BJ (cell line): ENCODE measurements at regions not wholly inside any gene's neighbourhood (a gene's known extent, or its start where the extent isn't known, plus 50 kb on each side); places are given as distances from the start of the nearest gene placed in this dataset.
"Not testable (repeated sequence)": the region's sequence is repeated elsewhere in the genome, so short reads cannot be mapped to it uniquely, and the experiment has no call there.

Experiments used
- CTCF ChIA-PET: fragments of 350-600 bp; formaldehyde crosslinking; extraction: SDS; loops from one replicate; lab custom pipeline; 2021; ENCODE audit warnings: antibody characterized with exemption, inconsistent platforms; lab: Yijun Ruan, JAX
- POLR2A ChIA-PET: fragments of 300-600 bp; sonication (Branson Sonifier 250); formaldehyde crosslinking; extraction: SDS; loops from one replicate; lab custom pipeline; 2021; ENCODE audit warnings: antibody characterized with exemption; lab: Charles Lee
- DNase-seq: peaks from one replicate; pipeline ENCODE4 v3.0.0-alpha.2; 2011; ENCODE audit warnings: low read depth
- H3K27me3 ChIP-seq: 2 replicates; pipeline ENCODE4 v1.6.0; 2011; ENCODE audit warnings: low read length; ENCODE audit not compliant: control insufficient read depth, insufficient read depth
- H3K36me3 ChIP-seq: 2 replicates; pipeline ENCODE4 v1.5.1; 2011; ENCODE audit warnings: low read length; ENCODE audit not compliant: control insufficient read depth, insufficient read depth
- H3K4me3 ChIP-seq: 2 replicates; pipeline ENCODE4 v1.5.1; 2011; ENCODE audit warnings: low read depth, mild to moderate bottlenecking, control low read depth, low read length
- CTCF ChIP-seq: IDR thresholded peaks from 2 replicates; pipeline ENCODE4 v1.5.1; 2011; ENCODE audit warnings: low read depth, mild to moderate bottlenecking, control low read depth, inconsistent platforms, low read length, moderate library complexity; ENCODE audit not compliant: insufficient read depth

- POLR2A ChIA-PET: no interaction called here
- no peaks in the 10 kb centered on the region for H3K27me3 ChIP-seq
- CTCF ChIA-PET: no interaction called here
These were observed 92.4 kb upstream of the TMEM178A start for GRCh38 chr2:39573276-39573675.

GRCh38 chr2:39581866-39582265 is 83.9 kb upstream of the TMEM178A start:
- TF ChIP-seq CTCF: no peak
- no peaks in the 10 kb centered on the region for H3K36me3 ChIP-seq
- DNase-seq: no peak
- no peaks in the 10 kb centered on the region for H3K27me3 ChIP-seq
- H3K4me3 ChIP-seq: no peak overlapping the region
- POLR2A ChIA-PET: no interaction called here
- CTCF ChIA-PET: no interaction called here

More at GRCh38 chr2:39573276-39573675, 92.4 kb upstream of the TMEM178A start:
- no peak for TF ChIP-seq CTCF
- DNase-seq: no peak
- no peaks in the 10 kb centered on the region for H3K36me3 ChIP-seq
- no peak overlapping the region for H3K4me3 ChIP-seq

GRCh38 chr2:39583213-39583612 is 82.5 kb upstream of the TMEM178A start:
- POLR2A ChIA-PET: no interaction called here
- no peak for TF ChIP-seq CTCF
- Histone ChIP-seq H3K27me3 (no peaks in the 10 kb centered on the region), H3K36me3 (no peaks in the 10 kb centered on the region), H3K4me3 (no peak overlapping the region)
- CTCF ChIA-PET: no interaction called here
- no peak for DNase-seq

- H3K4me3 ChIP-seq: no peak overlapping the region
- H3K27me3 ChIP-seq: no peaks in the 10 kb centered on the region
- no peaks in the 10 kb centered on the region for H3K36me3 ChIP-seq
- DNase-seq: no peak
- ChIA-PET POLR2A (no interaction called here), CTCF (no interaction called here)
- no peak for TF ChIP-seq CTCF
These were observed 81.9 kb upstream of the TMEM178A start for GRCh38 chr2:39583781-39584180.

- ChIA-PET POLR2A (no interaction called here), CTCF (interaction anchor here (1.1 kb wide), 1 partner anchor 19 kb away, joined by 3 read pairs; no protein-coding TSS in a partner anchor)
- DNase-seq: peak; percentile 41
- Histone ChIP-seq H3K27me3 (no peaks in the 10 kb centered on the region), H3K36me3 (no peaks in the 10 kb centered on the region), H3K4me3 (no peak overlapping the region)
- no peak for TF ChIP-seq CTCF
These were observed 81.3 kb upstream of the TMEM178A start for GRCh38 chr2:39584283-39584965.

GRCh38 chr2:39585531-39585930 is 80.2 kb upstream of the TMEM178A start:
- DNase-seq, H3K27me3 ChIP-seq, H3K4me3 ChIP-seq, POLR2A ChIA-PET, H3K36me3 ChIP-seq: not testable (repeated sequence)
- CTCF ChIA-PET: interaction anchor here (1.1 kb wide), 1 partner anchor 18 kb away, joined by 3 read pairs; no protein-coding TSS in a partner anchor
